ENCODE measurements at regions not wholly inside any gene's neighbourhood (a gene's known extent, or its start where the extent isn't known, plus 50 kb on each side); places are given as distances from the start of the nearest gene placed in this dataset.

DNA sequence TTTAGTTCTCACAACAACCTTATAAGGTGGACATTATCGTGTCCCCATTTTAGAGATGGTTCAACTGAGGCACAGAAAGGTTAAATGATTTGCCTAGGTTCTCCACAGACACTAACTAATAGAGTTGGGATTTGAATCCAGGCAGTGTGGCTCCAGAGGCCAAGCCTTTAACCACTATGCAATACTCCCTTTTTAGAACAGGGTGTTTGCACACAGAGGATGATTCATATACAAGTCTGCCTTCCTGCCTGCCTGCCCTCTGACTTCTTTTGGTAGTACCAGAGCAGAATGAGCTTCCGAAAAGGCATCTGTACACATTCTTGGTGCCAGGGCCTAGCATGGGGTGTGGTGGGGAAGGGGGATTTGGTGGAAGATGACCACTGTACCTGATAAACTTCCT is 150.8 kb upstream of the ARHGEF9 start:
- Histone ChIP-seq H3K9ac (ENCODE audit: insufficient read depth, low read length, poor library complexity, severe bottlenecking) (no peak overlapping the region), H3K79me2 (ENCODE audit: insufficient read depth, low read length) (no peaks in the 10 kb centered on the region), H3K4me3 (replicated peaks in 1 of 3; ENCODE audit: low read depth in 2 of 3, low read length in 3 of 3) (no peak overlapping the region), H3K36me3 (replicated peaks in 1 of 2; ENCODE audit: control insufficient read depth in 1 of 2, insufficient read depth in 2 of 2, low read length in 2 of 2) (no peaks in the 10 kb centered on the region), H4K20me1 (ENCODE audit: insufficient read depth, low read length) (no peaks in the 10 kb centered on the region), H3K27ac (ENCODE audit: low read depth in 1 of 2, low read length in 2 of 2) (no peak overlapping the region), H3K4me1 (ENCODE audit: control insufficient read depth in 1 of 2, insufficient read depth in 2 of 2, low read length in 2 of 2) (no peaks in the 10 kb centered on the region), H3K4me2 (replicated peaks; ENCODE audit: extremely low read depth, low read length, poor library complexity, severe bottlenecking) (no peak overlapping the region), H2AFZ (ENCODE audit: insufficient read depth, low read depth, low read length, poor library complexity, severe bottlenecking) (no peak overlapping the region), H3K9me3 (replicated peaks in 1 of 2; ENCODE audit: control insufficient read depth in 1 of 2, insufficient read depth in 1 of 2, low read length in 2 of 2) (peaks cover 8 to 26% of the 10 kb centered on the region in 2 donors), H3K27me3 (ENCODE audit: control insufficient read depth in 2 of 2, insufficient read depth in 2 of 2, low read length in 2 of 2) (no peaks in the 10 kb centered on the region)
- intact Hi-C loops (cut with micrococcal nuclease), result no loop called here
- H3K9me3 Mint-ChIP-seq, result peaks cover 2 to 22% (median 11%) of the 10 kb centered on the region in 7 donors
- no peak for DNase-seq
- H3K4me1 Mint-ChIP-seq, result no peaks in the 10 kb centered on the region
- no CpG with 5 or more reads among the region's 2 CpGs for WGBS (ENCODE audit: insufficient coverage)
- TF ChIP-seq, protein P1, sequence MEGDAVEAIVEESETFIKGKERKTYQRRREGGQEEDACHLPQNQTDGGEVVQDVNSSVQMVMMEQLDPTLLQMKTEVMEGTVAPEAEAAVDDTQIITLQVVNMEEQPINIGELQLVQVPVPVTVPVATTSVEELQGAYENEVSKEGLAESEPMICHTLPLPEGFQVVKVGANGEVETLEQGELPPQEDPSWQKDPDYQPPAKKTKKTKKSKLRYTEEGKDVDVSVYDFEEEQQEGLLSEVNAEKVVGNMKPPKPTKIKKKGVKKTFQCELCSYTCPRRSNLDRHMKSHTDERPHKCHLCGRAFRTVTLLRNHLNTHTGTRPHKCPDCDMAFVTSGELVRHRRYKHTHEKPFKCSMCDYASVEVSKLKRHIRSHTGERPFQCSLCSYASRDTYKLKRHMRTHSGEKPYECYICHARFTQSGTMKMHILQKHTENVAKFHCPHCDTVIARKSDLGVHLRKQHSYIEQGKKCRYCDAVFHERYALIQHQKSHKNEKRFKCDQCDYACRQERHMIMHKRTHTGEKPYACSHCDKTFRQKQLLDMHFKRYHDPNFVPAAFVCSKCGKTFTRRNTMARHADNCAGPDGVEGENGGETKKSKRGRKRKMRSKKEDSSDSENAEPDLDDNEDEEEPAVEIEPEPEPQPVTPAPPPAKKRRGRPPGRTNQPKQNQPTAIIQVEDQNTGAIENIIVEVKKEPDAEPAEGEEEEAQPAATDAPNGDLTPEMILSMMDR (IDR thresholded peaks at IDR 0.05), result no peak
- no peaks in the 10 kb centered on the region for H3K36me3 Mint-ChIP-seq
- peaks cover 0 to 3% (median 0%) of the 10 kb centered on the region in 3 donors for H3K27me3 Mint-ChIP-seq (ENCODE audit: low read depth in 3 of 3)
- H3K27ac Mint-ChIP-seq, result no peak overlapping the region
- H3K4me3 Mint-ChIP-seq, result no peak overlapping the region

DNA sequence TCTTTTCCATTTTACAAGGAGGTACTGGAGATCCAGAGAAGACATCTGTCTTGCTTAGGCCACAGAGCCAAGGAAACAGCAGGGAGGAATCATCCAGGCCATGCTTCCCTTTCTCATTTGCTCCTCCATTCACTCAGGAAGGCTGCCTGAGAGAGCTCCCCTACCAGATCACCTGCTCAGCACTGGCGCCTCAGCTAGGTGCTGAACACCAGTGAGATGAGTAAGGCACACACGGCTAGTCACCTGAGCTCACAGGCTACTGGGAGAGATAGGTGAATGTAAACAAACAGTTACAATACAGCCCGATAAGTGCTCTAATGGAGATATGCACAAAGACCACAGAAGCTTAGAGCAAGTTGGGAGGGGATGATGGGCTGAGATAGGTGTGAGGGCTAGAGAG is 149.8 kb upstream of the ARHGEF9 start:
- H3K9me3 ChIP-seq (replicated peaks in 1 of 2; ENCODE audit: control insufficient read depth in 1 of 2, insufficient read depth in 1 of 2, low read length in 2 of 2), result peaks cover 8 to 26% of the 10 kb centered on the region in 2 donors
- no peak overlapping the region for H2AFZ ChIP-seq (ENCODE audit: insufficient read depth, low read depth, low read length, poor library complexity, severe bottlenecking)
- H3K9ac ChIP-seq (ENCODE audit: insufficient read depth, low read length, poor library complexity, severe bottlenecking), result no peak overlapping the region
- no peaks in the 10 kb centered on the region for H3K4me1 ChIP-seq (ENCODE audit: control insufficient read depth in 1 of 2, insufficient read depth in 2 of 2, low read length in 2 of 2)
- peaks cover 0 to 3% (median 0%) of the 10 kb centered on the region in 3 donors for H3K27me3 Mint-ChIP-seq (ENCODE audit: low read depth in 3 of 3)
- no peaks in the 10 kb centered on the region for H4K20me1 ChIP-seq (ENCODE audit: insufficient read depth, low read length)
- H3K4me3 ChIP-seq (replicated peaks in 1 of 3; ENCODE audit: low read depth in 2 of 3, low read length in 3 of 3), result no peak overlapping the region
- no peaks in the 10 kb centered on the region for H3K4me1 Mint-ChIP-seq
- no peak overlapping the region for H3K4me2 ChIP-seq (replicated peaks; ENCODE audit: extremely low read depth, low read length, poor library complexity, severe bottlenecking)
- no peaks in the 10 kb centered on the region for H3K36me3 ChIP-seq (replicated peaks in 1 of 2; ENCODE audit: control insufficient read depth in 1 of 2, insufficient read depth in 2 of 2, low read length in 2 of 2)
- DNase-seq, result no peak
- no peak overlapping the region for H3K4me3 Mint-ChIP-seq
- H3K27ac Mint-ChIP-seq, result no peak overlapping the region
- H3K79me2 ChIP-seq (ENCODE audit: insufficient read depth, low read length), result no peaks in the 10 kb centered on the region
- 90% methylated on average over 2 of the region's 3 CpGs for WGBS (ENCODE audit: insufficient coverage)
- intact Hi-C loops (cut with micrococcal nuclease), result no loop called here
- peaks cover 2 to 24% (median 8%) of the 10 kb centered on the region in 7 donors for H3K9me3 Mint-ChIP-seq
- H3K27ac ChIP-seq (ENCODE audit: low read depth in 1 of 2, low read length in 2 of 2), result no peak overlapping the region
- TF ChIP-seq, protein P1 (IDR thresholded peaks at IDR 0.05), result no peak
- H3K27me3 ChIP-seq (ENCODE audit: control insufficient read depth in 2 of 2, insufficient read depth in 2 of 2, low read length in 2 of 2), result no peaks in the 10 kb centered on the region
- H3K36me3 Mint-ChIP-seq, result no peaks in the 10 kb centered on the region

All from CD14-positive monocyte (primary cell).